ENCODE measurements at regions not wholly inside any gene's neighbourhood (a gene's known extent, or its start where the extent isn't known, plus 50 kb on each side); places are given as distances from the start of the nearest gene placed in this dataset.
"Not testable (repeated sequence)": the region's sequence is repeated elsewhere in the genome, so short reads cannot be mapped to it uniquely, and the experiment has no call there.

- no peak overlapping the region for H3K4me3 ChIP-seq (ENCODE audit: low read depth, low read length)
- TF ChIP-seq, protein P1, sequence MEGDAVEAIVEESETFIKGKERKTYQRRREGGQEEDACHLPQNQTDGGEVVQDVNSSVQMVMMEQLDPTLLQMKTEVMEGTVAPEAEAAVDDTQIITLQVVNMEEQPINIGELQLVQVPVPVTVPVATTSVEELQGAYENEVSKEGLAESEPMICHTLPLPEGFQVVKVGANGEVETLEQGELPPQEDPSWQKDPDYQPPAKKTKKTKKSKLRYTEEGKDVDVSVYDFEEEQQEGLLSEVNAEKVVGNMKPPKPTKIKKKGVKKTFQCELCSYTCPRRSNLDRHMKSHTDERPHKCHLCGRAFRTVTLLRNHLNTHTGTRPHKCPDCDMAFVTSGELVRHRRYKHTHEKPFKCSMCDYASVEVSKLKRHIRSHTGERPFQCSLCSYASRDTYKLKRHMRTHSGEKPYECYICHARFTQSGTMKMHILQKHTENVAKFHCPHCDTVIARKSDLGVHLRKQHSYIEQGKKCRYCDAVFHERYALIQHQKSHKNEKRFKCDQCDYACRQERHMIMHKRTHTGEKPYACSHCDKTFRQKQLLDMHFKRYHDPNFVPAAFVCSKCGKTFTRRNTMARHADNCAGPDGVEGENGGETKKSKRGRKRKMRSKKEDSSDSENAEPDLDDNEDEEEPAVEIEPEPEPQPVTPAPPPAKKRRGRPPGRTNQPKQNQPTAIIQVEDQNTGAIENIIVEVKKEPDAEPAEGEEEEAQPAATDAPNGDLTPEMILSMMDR (IDR thresholded peaks at IDR 0.05; ENCODE audit: insufficient read depth, low read length, missing control alignments) = no peak
- no peak for DNase-seq (ENCODE audit: low read depth, low spot score)
- POLR2A ChIA-PET = no interaction called here
- CTCF ChIA-PET = no interaction called here
These were observed 86.2 kb upstream of the GNG12 start for GRCh38 chr1:67919274-67920072.

- no peak overlapping the region for H3K4me3 ChIP-seq (ENCODE audit: low read depth, low read length)
- ChIA-PET POLR2A (no interaction called here), CTCF (no interaction called here)
- DNase-seq (ENCODE audit: low read depth, low spot score) = no peak
- TF ChIP-seq, protein P1 (IDR thresholded peaks at IDR 0.05; ENCODE audit: insufficient read depth, low read length, missing control alignments) = no peak
These were observed 84.8 kb upstream of the GNG12 start for GRCh38 chr1:67918067-67918466.

- POLR2A ChIA-PET = no interaction called here
- DNase-seq (ENCODE audit: low read depth, low spot score) = no peak
- TF ChIP-seq, protein P1 (IDR thresholded peaks at IDR 0.05; ENCODE audit: insufficient read depth, low read length, missing control alignments) = no peak
- no peak overlapping the region for H3K4me3 ChIP-seq (ENCODE audit: low read depth, low read length)
- CTCF ChIA-PET = interaction anchor here (1.3 kb wide), 1 partner anchor 27 kb away, joined by 3 read pairs; no protein-coding TSS in a partner anchor
These were observed 83.7 kb upstream of the GNG12 start for GRCh38 chr1:67917006-67917405.

DNA sequence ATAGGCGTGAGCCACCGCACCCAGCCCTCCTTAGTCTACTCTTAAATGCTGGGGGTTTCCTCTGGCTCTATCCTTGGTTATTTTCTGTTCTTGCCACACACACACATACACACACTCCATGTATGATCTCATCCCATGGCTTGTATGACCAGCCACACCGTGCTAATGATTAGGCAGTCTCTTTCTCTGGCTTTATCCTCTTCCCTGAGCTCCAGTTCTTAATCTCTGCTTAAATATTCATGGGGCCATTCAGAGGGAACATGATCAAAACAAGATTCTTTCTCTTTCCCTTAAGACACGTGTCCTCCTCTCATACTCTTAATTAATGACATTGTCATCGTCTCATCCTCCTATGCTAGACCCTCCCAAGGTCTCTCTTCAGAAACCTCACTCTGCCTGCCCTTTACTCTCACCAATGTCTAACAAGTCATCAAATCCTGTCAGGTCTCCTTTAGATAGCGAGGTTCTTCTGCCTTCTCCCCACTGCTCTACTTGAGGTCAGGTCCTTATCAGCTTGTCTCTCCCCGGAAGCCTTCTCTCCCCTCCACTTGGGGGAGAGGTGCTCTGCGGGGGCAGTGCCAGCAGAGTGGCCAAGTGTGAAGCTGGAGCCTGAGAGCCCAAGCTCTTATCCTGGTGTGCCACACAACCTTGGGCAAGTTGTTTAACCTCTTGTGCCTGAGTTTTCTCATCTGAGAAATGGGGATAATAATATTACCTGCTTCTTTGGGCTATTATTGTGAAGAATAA lies 83.0 kb upstream of the GNG12 start:
- CTCF ChIA-PET = interaction anchor here (1.3 kb wide), 1 partner anchor 27 kb away, joined by 3 read pairs; no protein-coding TSS in a partner anchor
- TF ChIP-seq, protein P1 (IDR thresholded peaks at IDR 0.05; ENCODE audit: insufficient read depth, low read length, missing control alignments) = no peak
- DNase-seq (ENCODE audit: low read depth, low spot score) = no peak
- POLR2A ChIA-PET = no interaction called here
- no peak overlapping the region for H3K4me3 ChIP-seq (ENCODE audit: low read depth, low read length)

- ChIA-PET CTCF (no interaction called here), POLR2A (no interaction called here)
- no peak overlapping the region for H3K4me3 ChIP-seq (ENCODE audit: low read depth, low read length)
- TF ChIP-seq, protein P1 (IDR thresholded peaks at IDR 0.05; ENCODE audit: insufficient read depth, low read length, missing control alignments) = no peak
- no peak for DNase-seq (ENCODE audit: low read depth, low spot score)
These were observed 76.5 kb upstream of the GNG12 start for GRCh38 chr1:67909776-67910175.

GRCh38 chr1:67908250-67908936 lies 75.1 kb upstream of the GNG12 start:
- ChIA-PET POLR2A (no interaction called here), CTCF (no interaction called here)
- no peak for DNase-seq (ENCODE audit: low read depth, low spot score)
- TF ChIP-seq, protein P1 (IDR thresholded peaks at IDR 0.05; ENCODE audit: insufficient read depth, low read length, missing control alignments) = no peak
- no peak overlapping the region for H3K4me3 ChIP-seq (ENCODE audit: low read depth, low read length)

- POLR2A ChIA-PET; H3K4me3 ChIP-seq (ENCODE audit: low read depth, low read length); DNase-seq (ENCODE audit: low read depth, low spot score); CTCF ChIA-PET: not testable (repeated sequence)
These were observed 74.2 kb upstream of the GNG12 start for GRCh38 chr1:67907467-67907866.

GRCh38 chr1:67906015-67906414 lies 72.7 kb upstream of the GNG12 start:
- DNase-seq (ENCODE audit: low read depth, low spot score); H3K4me3 ChIP-seq (ENCODE audit: low read depth, low read length); CTCF ChIA-PET; POLR2A ChIA-PET: not testable (repeated sequence)

Data from AG04449 (cell line).